GM23248 (cell line): ENCODE measurements at regions not wholly inside any gene's neighbourhood (a gene's known extent, or its start where the extent isn't known, plus 50 kb on each side); places are given as distances from the start of the nearest gene placed in this dataset.

Experiments
- DNase-seq: peaks from one replicate; pipeline ENCODE4 v3.0.0-alpha.2; 2015
- H2AFZ ChIP-seq: fragments of 200-600 bp; sonication (generic); 2 replicates; pipeline ENCODE4 v1.6.1; 2016; ENCODE audit warnings: antibody characterized with exemption
- H3F3A ChIP-seq: fragments of 200-600 bp; sonication (generic); 2 replicates; pipeline ENCODE4 v1.6.1; 2016; ENCODE audit warnings: mild to moderate bottlenecking, antibody characterized with exemption, mixed run types; ENCODE audit not compliant: insufficient read depth
- H3K27ac ChIP-seq: fragments of 200-600 bp; sonication (generic); 2 replicates; pipeline ENCODE4 v1.5.1; 2016; ENCODE audit warnings: mild to moderate bottlenecking
- H3K27me3 ChIP-seq: fragments of 200-600 bp; sonication (generic); replicated peaks from 2 replicates; pipeline ENCODE4 v1.6.1; 2016; ENCODE audit warnings: mild to moderate bottlenecking; ENCODE audit not compliant: insufficient read depth
- H3K36me3 ChIP-seq: fragments of 200-600 bp; sonication (generic); 2 replicates; pipeline ENCODE4 v1.6.1; 2016; ENCODE audit warnings: low read depth, mild to moderate bottlenecking
- H3K4me1 ChIP-seq: fragments of 200-600 bp; sonication (generic); 2 replicates; pipeline ENCODE4 v1.6.1; 2016; ENCODE audit warnings: mild to moderate bottlenecking; ENCODE audit not compliant: insufficient read depth
- H3K4me2 ChIP-seq: fragments of 200-600 bp; sonication (generic); one replicate; pipeline ENCODE4 v1.6.1; 2016; ENCODE audit warnings: mild to moderate bottlenecking; ENCODE audit not compliant: unreplicated experiment
- H3K4me3 ChIP-seq: fragments of 200-600 bp; sonication (generic); 2 replicates; pipeline ENCODE4 v1.5.1; 2016; ENCODE audit warnings: mild to moderate bottlenecking
- H3K79me2 ChIP-seq: fragments of 200-600 bp; sonication (generic); 2 replicates; pipeline ENCODE4 v1.6.1; 2016; ENCODE audit warnings: mild to moderate bottlenecking; ENCODE audit not compliant: insufficient read depth
- H3K9ac ChIP-seq: fragments of 200-600 bp; sonication (generic); 2 replicates; pipeline ENCODE4 v1.6.1; 2016; ENCODE audit warnings: mild to moderate bottlenecking
- H3K9me2 ChIP-seq: fragments of 200-600 bp; sonication (generic); 2 replicates; pipeline ENCODE4 v1.6.1; 2016; ENCODE audit warnings: mixed run types, mild to moderate bottlenecking, moderate library complexity; ENCODE audit not compliant: insufficient read depth
- H3K9me3 ChIP-seq: fragments of 200-600 bp; sonication (generic); one replicate; pipeline ENCODE4 v1.6.1; 2017; ENCODE audit warnings: low read depth
- H4K20me1 ChIP-seq: fragments of 200-600 bp; sonication (generic); 2 replicates; pipeline ENCODE4 v1.6.0; 2016; ENCODE audit not compliant: insufficient read depth
- EZH2 ChIP-seq: fragments of 200-600 bp; sonication (generic); IDR thresholded peaks from 2 replicates; pipeline ENCODE4 v1.6.1; 2018; ENCODE audit warnings: antibody characterized with exemption, mild to moderate bottlenecking; ENCODE audit not compliant: insufficient read depth, poor library complexity, severe bottlenecking
- EZH2phosphoT487 ChIP-seq: fragments of 200-600 bp; sonication (generic); IDR thresholded peaks from 2 replicates; pipeline ENCODE4 v1.6.1; 2018; ENCODE audit warnings: antibody characterized with exemption, moderate library complexity, mild to moderate bottlenecking, low read depth; ENCODE audit not compliant: insufficient read depth
- WGBS, 2 experiments: methylation state at CpG; one replicate each; pipeline ENCODE4 v1.1.6; 2015 to 2017; ENCODE audit warnings: low lambda C conversion rate in 2 of 2, low coverage in 1 of 2; ENCODE audit errors: missing lambda C conversion rate in 2 of 2; 5-methylcytosine and 5-hydroxymethylcytosine counted together
- in situ Hi-C: fragments of 300-500 bp; cut with MboI; formaldehyde crosslinking; loops from 2 replicates; pipeline ENCODE4 v1.15.0; 2020

- no peak overlapping the region for H3K4me2 ChIP-seq
- H3K9me2 ChIP-seq: no peaks in the 10 kb centered on the region
- H3F3A ChIP-seq: no peaks in the 10 kb centered on the region
- H2AFZ ChIP-seq: no peak overlapping the region
- no peaks in the 10 kb centered on the region for H3K4me1 ChIP-seq
- H4K20me1 ChIP-seq: no peaks in the 10 kb centered on the region
- no peak for TF ChIP-seq EZH2
- TF ChIP-seq EZH2phosphoT487: no peak
- no peaks in the 10 kb centered on the region for H3K9me3 ChIP-seq
- H3K79me2 ChIP-seq: no peaks in the 10 kb centered on the region
- in situ Hi-C loops: no loop called here
- H3K4me3 ChIP-seq: no peak overlapping the region
- WGBS, 2 experiments: 56 to 60% methylated on average over 5 of the region's 5 CpGs
- H3K9ac ChIP-seq: no peak overlapping the region
- 0 out of 2 replicates have a peak, but pooled peaks cover 7% of the 10 kb centered on the region for H3K27me3 ChIP-seq
- DNase-seq: no peak
- no peak overlapping the region for H3K27ac ChIP-seq
- H3K36me3 ChIP-seq: no peaks in the 10 kb centered on the region
Measured at GRCh38 chr19:30082611-30083010, 140.6 kb downstream of the URI1 start.

- Histone ChIP-seq H4K20me1 (no peaks in the 10 kb centered on the region), H3K9ac (no peak overlapping the region), H3K4me2 (no peak overlapping the region), H3K79me2 (no peaks in the 10 kb centered on the region), H3K9me3 (no peaks in the 10 kb centered on the region), H3K4me3 (no peak overlapping the region), H3K4me1 (no peaks in the 10 kb centered on the region), H3F3A (no peaks in the 10 kb centered on the region), H2AFZ (no peak overlapping the region), H3K27ac (no peak overlapping the region), H3K36me3 (no peaks in the 10 kb centered on the region), H3K9me2 (no peaks in the 10 kb centered on the region), H3K27me3 (0 out of 2 replicates have a peak, but pooled peaks cover 7% of the 10 kb centered on the region)
- no peak for DNase-seq
- in situ Hi-C loops: no loop called here
- WGBS, 2 experiments: 67 to 69% methylated on average over 17 of the region's 17 CpGs
- TF ChIP-seq EZH2: no peak
- TF ChIP-seq EZH2phosphoT487: no peak
Measured at GRCh38 chr19:30083125-30083681, 141.2 kb downstream of the URI1 start.

- H3K27me3 ChIP-seq: 0 out of 2 replicates have a peak, but pooled peaks cover 7% of the 10 kb centered on the region
- no peaks in the 10 kb centered on the region for H4K20me1 ChIP-seq
- H3K4me1 ChIP-seq: no peaks in the 10 kb centered on the region
- TF ChIP-seq EZH2phosphoT487 (no peak), EZH2 (no peak)
- H3K9me3 ChIP-seq: no peaks in the 10 kb centered on the region
- no peak overlapping the region for H2AFZ ChIP-seq
- no peak overlapping the region for H3K4me3 ChIP-seq
- 68 to 72% methylated on average over 12 of the region's 12 CpGs for WGBS, 2 experiments
- no peaks in the 10 kb centered on the region for H3K36me3 ChIP-seq
- no peak for DNase-seq
- no peaks in the 10 kb centered on the region for H3K9me2 ChIP-seq
- no peak overlapping the region for H3K9ac ChIP-seq
- H3K27ac ChIP-seq: no peak overlapping the region
- H3K79me2 ChIP-seq: no peaks in the 10 kb centered on the region
- H3K4me2 ChIP-seq: no peak overlapping the region
- in situ Hi-C loops: no loop called here
- H3F3A ChIP-seq: no peaks in the 10 kb centered on the region
Measured at GRCh38 chr19:30083701-30084156, 141.7 kb downstream of the URI1 start.

GRCh38 chr19:30084390-30084819, 142.4 kb downstream of the URI1 start:
- 0 out of 2 replicates have a peak, but pooled peaks cover under 1% of the 10 kb centered on the region for H3K27me3 ChIP-seq

GRCh38 chr19:30085394-30085793, 143.4 kb downstream of the URI1 start:
- TF ChIP-seq EZH2phosphoT487 (no peak), EZH2 (no peak)
- in situ Hi-C loops: no loop called here
- no peaks in the 10 kb centered on the region for H3K36me3 ChIP-seq
- no peaks in the 10 kb centered on the region for H3K9me3 ChIP-seq
- no peak overlapping the region for H3K27ac ChIP-seq
- no peak overlapping the region for H3K4me3 ChIP-seq
- no peak for DNase-seq
- no peaks in the 10 kb centered on the region for H4K20me1 ChIP-seq
- no peaks in the 10 kb centered on the region for H3K27me3 ChIP-seq
- no peaks in the 10 kb centered on the region for H3K9me2 ChIP-seq
- H3F3A ChIP-seq: no peaks in the 10 kb centered on the region
- H3K4me1 ChIP-seq: no peaks in the 10 kb centered on the region
- no peak overlapping the region for H3K9ac ChIP-seq
- no peak overlapping the region for H3K4me2 ChIP-seq
- WGBS, 2 experiments: 36 to 40% methylated on average over 10 of the region's 10 CpGs
- H3K79me2 ChIP-seq: no peaks in the 10 kb centered on the region
- no peak overlapping the region for H2AFZ ChIP-seq

More at GRCh38 chr19:30084390-30084819, 142.4 kb downstream of the URI1 start:
- no peaks in the 10 kb centered on the region for H3K79me2 ChIP-seq
- H3K9ac ChIP-seq: no peak overlapping the region
- no peaks in the 10 kb centered on the region for H3K9me2 ChIP-seq
- TF ChIP-seq EZH2: no peak
- no peak for TF ChIP-seq EZH2phosphoT487
- no peak overlapping the region for H3K4me3 ChIP-seq
- no peaks in the 10 kb centered on the region for H3K4me1 ChIP-seq
- H2AFZ ChIP-seq: no peak overlapping the region
- DNase-seq: no peak
- 76% methylated on average over 12 of the region's 12 CpGs for WGBS, 2 experiments
- no peaks in the 10 kb centered on the region for H4K20me1 ChIP-seq
- no peaks in the 10 kb centered on the region for H3K36me3 ChIP-seq
- H3F3A ChIP-seq: no peaks in the 10 kb centered on the region
- no peak overlapping the region for H3K27ac ChIP-seq
- in situ Hi-C loops: no loop called here
- no peaks in the 10 kb centered on the region for H3K9me3 ChIP-seq
- H3K4me2 ChIP-seq: no peak overlapping the region
